GM12892 (cell line): ENCODE measurements at regions not wholly inside any gene's neighbourhood (a gene's known extent, or its start where the extent isn't known, plus 50 kb on each side); places are given as distances from the start of the nearest gene placed in this dataset.

Experiments used
- DNase-seq: peaks from one replicate; pipeline ENCODE4 v3.0.0; 2011; ENCODE audit not compliant: insufficient read length
- FAIRE-seq: peaks from 2 replicates; lab custom pipeline; 2011; peaks lifted over from hg19 to GRCh38; lab: Jason Lieb, UNC
- POLR2A ChIP-seq: IDR thresholded peaks from 2 replicates; pipeline ENCODE4 v1.6.1; 2011; ENCODE audit warnings: low read depth, low read length, control low read depth
- POLR2AphosphoS5 ChIP-seq: IDR thresholded peaks from 2 replicates; pipeline ENCODE4 v1.6.1; 2011; ENCODE audit warnings: low read depth, low read length, control low read depth
- TAF1 ChIP-seq: IDR thresholded peaks from 2 replicates; pipeline ENCODE4 v1.6.1; 2011; ENCODE audit warnings: low read depth, mild to moderate bottlenecking, control low read depth, low read length, borderline replicate concordance

GRCh38 chr1:175797576-175797975 is 54.2 kb upstream of the TNR start:
- no peak for TF ChIP-seq TAF1
- TF ChIP-seq POLR2A, result no peak
- no peak for TF ChIP-seq POLR2AphosphoS5

GRCh38 chr1:175794586-175794985 is 51.2 kb upstream of the TNR start:
- no peak for TF ChIP-seq POLR2AphosphoS5
- TF ChIP-seq TAF1, result no peak
- no peak for TF ChIP-seq POLR2A
- DNase-seq (no peak), FAIRE-seq (no peak)

More at GRCh38 chr1:175797576-175797975, 54.2 kb upstream of the TNR start:
- FAIRE-seq, result no peak
- no peak for DNase-seq

- no peak for TF ChIP-seq POLR2AphosphoS5
- TF ChIP-seq POLR2A, result no peak
- no peak for TF ChIP-seq TAF1
- DNase-seq, result no peak
- FAIRE-seq, result no peak
Observed at GRCh38 chr1:175793617-175794016, 50.2 kb upstream of the TNR start.
